Right lobe of liver (tissue), 6 donors: ENCODE measurements at regions not wholly inside any gene's neighbourhood (a gene's known extent, or its start where the extent isn't known, plus 50 kb on each side); places are given as distances from the start of the nearest gene placed in this dataset.

ENCODE experiments used
- ATAC-seq, 4 donors: fragments of 200-7000 bp; cut with Tn5 transposase; one replicate each; pipeline ENCODE4 v1.9.1; 2020; ENCODE audit warnings: mild to moderate bottlenecking in 4 of 4, moderate library complexity in 4 of 4
- DNase-seq, 3 donors: peaks; one replicate each; pipeline ENCODE4 v3.0.0-alpha.2; 2020
- H3K27ac ChIP-seq, 3 donors: fragments of 200-600 bp; one replicate each; pipeline ENCODE4 v1.8.0; 2022
- H3K27me3 ChIP-seq, 2 donors: fragments of 200-600 bp; one replicate each; pipeline ENCODE4 v1.8.0; 2022
- H3K36me3 ChIP-seq, 4 donors: fragments of 200-600 bp; sonication (generic) in 1 of 4; one replicate each; pipeline versions ENCODE4 v1.5.1 to v1.8.0; 2017 to 2022; ENCODE audit warnings: control low read depth in 1 of 4
- H3K4me1 ChIP-seq, 4 donors: fragments of 200-600 bp; sonication (generic) in 1 of 4; one replicate each; pipeline versions ENCODE4 v1.5.1 to v1.8.0; 2017 to 2022; ENCODE audit warnings: control low read depth in 1 of 4
- H3K4me3 ChIP-seq, 3 donors: fragments of 200-600 bp; one replicate each; pipeline ENCODE4 v1.8.0; 2022
- H3K9me3 ChIP-seq, 4 donors: fragments of 200-600 bp; sonication (generic) in 1 of 4; one replicate each; pipeline versions ENCODE4 v1.5.1 to v1.8.0; 2017 to 2022; ENCODE audit warnings: control low read depth in 1 of 4
- POLR2A ChIP-seq: fragments of 450-650 bp; IDR thresholded peaks from one replicate; pipeline ENCODE4 v1.6.1; 2017; ENCODE audit warnings: antibody characterized with exemption, mild to moderate bottlenecking
- WGBS: methylation state at CpG from one replicate; pipeline ENCODE4 v1.1.6; 2018; ENCODE audit warnings: low coverage, low lambda C conversion rate; ENCODE audit not compliant: insufficient coverage; ENCODE audit errors: missing lambda C conversion rate; 5-methylcytosine and 5-hydroxymethylcytosine counted together
- intact Hi-C, 2 donors: fragments of 100-400 bp; cut with DNase I; formaldehyde crosslinking; loops; one replicate each; pipeline versions ENCODE4 v1.11.2 to v1.14.1; 2022
- TF ChIP-seq, protein P1 (sequence below), 4 donors: fragments of 200-600 bp in 3 of 4; fragments of 450-650 bp in 1 of 4; IDR thresholded peaks; one replicate each; pipeline versions ENCODE4 v1.5.1 to v1.8.0; 2016 to 2022; ENCODE audit warnings: antibody characterized with exemption in 4 of 4, mild to moderate bottlenecking in 2 of 4
- donor health status: DM: no; HTN: yes; CAD: no.
- donor health status: DM: no; HTN: no; CAD: no.
- donor health status: DM: no; HTN: no; CAD: no.
- donor health status: DM: no; HTN: yes; CAD: no.
- donor health status: DM: no; HTN: yes; CAD: no.

DNA sequence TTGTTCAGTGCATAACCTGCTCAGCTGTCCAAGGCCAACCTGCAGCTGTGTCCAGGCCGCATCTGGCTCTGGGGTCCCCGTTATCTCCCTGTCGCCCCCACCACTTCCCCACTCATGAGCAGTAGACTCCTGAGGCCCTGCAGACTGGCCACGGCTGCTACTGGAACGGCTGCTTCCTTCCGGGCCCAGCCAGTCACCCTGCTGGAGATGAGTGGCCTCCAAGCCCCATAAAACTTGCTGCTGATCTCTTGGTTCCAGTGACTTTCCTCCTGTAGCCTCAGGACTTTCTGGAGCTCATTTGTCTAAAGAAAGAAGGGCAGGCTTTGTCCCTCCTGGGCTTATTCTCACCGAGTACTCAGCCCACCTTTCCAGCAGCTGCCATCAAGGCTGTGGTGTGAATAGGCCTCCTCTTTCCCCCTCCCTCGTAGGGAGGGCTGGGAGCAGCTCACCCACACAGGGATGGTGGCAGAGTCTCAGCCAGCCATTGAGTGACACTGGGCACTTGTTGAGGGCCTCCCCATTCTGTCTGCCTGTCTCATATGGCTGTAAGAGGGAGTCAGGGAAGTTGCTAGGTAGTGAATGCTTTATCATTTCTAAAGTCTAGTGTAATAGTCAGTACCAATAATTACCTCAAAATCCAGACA, 257.3 kb downstream of the MYCN start:
- no peak overlapping the region for H3K4me3 ChIP-seq
- 80% methylated on average over 2 of the region's 8 CpGs for WGBS
- no peak for TF ChIP-seq POLR2A
- TF ChIP-seq, protein P1, sequence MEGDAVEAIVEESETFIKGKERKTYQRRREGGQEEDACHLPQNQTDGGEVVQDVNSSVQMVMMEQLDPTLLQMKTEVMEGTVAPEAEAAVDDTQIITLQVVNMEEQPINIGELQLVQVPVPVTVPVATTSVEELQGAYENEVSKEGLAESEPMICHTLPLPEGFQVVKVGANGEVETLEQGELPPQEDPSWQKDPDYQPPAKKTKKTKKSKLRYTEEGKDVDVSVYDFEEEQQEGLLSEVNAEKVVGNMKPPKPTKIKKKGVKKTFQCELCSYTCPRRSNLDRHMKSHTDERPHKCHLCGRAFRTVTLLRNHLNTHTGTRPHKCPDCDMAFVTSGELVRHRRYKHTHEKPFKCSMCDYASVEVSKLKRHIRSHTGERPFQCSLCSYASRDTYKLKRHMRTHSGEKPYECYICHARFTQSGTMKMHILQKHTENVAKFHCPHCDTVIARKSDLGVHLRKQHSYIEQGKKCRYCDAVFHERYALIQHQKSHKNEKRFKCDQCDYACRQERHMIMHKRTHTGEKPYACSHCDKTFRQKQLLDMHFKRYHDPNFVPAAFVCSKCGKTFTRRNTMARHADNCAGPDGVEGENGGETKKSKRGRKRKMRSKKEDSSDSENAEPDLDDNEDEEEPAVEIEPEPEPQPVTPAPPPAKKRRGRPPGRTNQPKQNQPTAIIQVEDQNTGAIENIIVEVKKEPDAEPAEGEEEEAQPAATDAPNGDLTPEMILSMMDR (IDR thresholded peaks at IDR 0.05): no peak
- DNase-seq (no peak), ATAC-seq (no peak)
- H3K4me1 ChIP-seq: no peaks in the 10 kb centered on the region
- H3K27ac ChIP-seq: no peak overlapping the region
- no peaks in the 10 kb centered on the region for H3K36me3 ChIP-seq
- H3K27me3 ChIP-seq: no peaks in the 10 kb centered on the region
- intact Hi-C loops: no loop called here
- no peaks in the 10 kb centered on the region for H3K9me3 ChIP-seq

DNA sequence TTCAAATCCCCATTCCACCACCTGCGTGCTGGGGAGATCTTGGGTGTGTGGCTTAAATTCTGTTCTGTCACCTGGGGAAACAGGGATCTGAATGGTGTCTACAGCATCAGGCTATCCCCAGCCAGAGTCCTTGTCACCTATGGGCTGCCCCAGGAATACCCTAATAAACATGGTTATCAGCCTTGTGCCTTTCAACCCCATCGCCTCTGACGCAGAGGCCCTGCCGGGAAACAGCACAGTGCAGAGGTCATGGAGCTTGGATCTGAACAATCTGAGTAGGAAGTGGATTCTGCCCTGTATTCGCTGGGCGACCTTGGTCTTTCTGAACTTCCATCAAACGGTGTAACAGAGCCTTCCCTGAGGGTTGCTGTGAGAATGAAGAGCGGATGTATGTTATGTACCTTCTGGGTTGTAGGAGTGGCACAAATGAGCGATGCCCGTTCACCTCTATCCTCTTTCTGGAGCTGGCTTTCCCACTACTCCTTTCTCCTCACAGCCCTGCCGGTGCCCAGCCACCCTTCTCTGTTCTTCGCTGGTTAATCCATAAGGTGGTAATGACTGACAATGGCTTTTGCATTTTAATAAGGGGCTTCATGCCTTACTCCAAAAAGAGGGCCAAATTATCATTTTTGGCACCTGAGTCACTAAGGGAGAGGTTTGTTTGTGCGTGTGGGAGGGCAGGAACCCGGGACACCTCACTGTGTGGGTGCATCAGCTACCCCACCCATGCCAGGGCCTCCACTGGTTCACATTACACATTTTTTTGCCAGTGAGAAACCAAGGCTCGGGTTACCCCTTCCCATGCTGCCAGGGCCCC, 256.5 kb downstream of the MYCN start:
- TF ChIP-seq, protein P1 (IDR thresholded peaks at IDR 0.05): no peak
- no peak for TF ChIP-seq POLR2A
- Histone ChIP-seq H3K4me3 (no peak overlapping the region), H3K36me3 (no peaks in the 10 kb centered on the region), H3K4me1 (no peaks in the 10 kb centered on the region), H3K27me3 (no peaks in the 10 kb centered on the region), H3K27ac (no peak overlapping the region), H3K9me3 (no peaks in the 10 kb centered on the region)
- 73% methylated on average over 6 of the region's 15 CpGs for WGBS
- peak in 1 of 3 donors; percentile 31 for DNase-seq
- ATAC-seq: peak in 3 of 4 donors; percentile 29 to 67 (median 36)
- intact Hi-C loops: no loop called here

DNA sequence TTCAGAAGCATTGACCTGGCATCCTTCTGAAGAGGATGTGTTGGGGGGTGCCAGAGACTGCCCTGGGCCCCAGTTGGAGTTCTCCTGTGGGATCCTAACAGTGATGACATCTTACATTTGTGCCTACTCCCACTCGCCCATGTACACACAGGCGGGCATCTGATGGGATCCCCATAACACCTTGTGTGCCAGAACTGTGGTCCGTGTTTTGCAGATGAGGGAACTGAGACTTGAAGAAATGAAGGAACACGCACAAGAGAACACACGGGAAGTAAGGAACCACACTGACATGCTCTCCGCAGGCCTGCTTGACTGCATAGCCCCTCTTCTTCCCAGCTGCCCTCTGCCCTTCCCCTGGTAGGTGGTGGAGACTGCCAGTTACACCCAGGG, 255.3 kb downstream of the MYCN start:
- WGBS: 80% methylated on average over 3 of the region's 6 CpGs
- no peak for DNase-seq

DNA sequence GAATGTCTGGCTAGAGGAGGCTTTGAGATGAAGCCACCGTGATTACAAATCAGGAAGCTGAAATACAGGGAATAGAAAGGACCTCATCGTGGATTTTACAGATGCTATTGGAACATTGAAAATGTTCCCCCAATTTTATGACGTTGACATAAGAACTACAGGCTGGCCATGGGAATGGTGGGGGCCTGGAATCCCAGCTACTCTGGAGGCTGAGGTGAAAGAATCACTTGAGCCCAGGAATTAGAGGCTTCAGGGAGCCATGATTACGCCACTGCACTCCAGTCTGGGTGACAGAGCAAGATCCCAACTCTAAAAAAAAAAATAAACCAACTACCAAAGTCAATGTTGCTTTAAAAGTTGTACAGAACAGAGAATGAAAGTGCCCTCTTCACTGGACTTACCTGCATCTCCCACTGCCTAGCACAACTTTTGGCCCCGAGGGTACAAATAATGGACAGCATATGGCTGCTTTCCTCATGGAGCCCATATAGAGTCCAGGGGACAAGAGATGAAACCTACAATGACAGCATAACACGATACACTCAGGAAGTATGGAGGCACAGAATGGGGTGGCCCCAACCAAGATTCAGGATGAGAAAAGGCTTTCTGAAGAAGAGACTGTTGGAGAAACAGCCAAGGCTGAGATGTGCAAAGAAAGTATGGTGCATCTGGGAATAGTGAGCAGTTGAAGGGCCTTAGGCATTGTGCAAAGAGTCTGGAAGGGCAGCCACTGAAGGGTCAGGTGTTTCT, 254.8 kb downstream of the MYCN start:
- intact Hi-C loops: no loop called here
- Histone ChIP-seq H3K9me3 (no peaks in the 10 kb centered on the region), H3K27ac (no peak overlapping the region), H3K36me3 (no peaks in the 10 kb centered on the region), H3K4me1 (no peaks in the 10 kb centered on the region), H3K4me3 (no peak overlapping the region), H3K27me3 (no peaks in the 10 kb centered on the region)
- no peak for ATAC-seq
- no peak for TF ChIP-seq POLR2A
- TF ChIP-seq, protein P1 (IDR thresholded peaks at IDR 0.05): no peak
- DNase-seq: no peak
- 72% methylated on average over 6 of the region's 6 CpGs for whole genome bisulfite sequencing

More for the DNA sequence above, 255.3 kb downstream of the MYCN start:
- intact Hi-C loops: no loop called here
- no peak for ATAC-seq
- H3K4me3 ChIP-seq: no peak overlapping the region
- no peaks in the 10 kb centered on the region for H3K27me3 ChIP-seq
- no peaks in the 10 kb centered on the region for H3K36me3 ChIP-seq
- TF ChIP-seq POLR2A: no peak
- TF ChIP-seq, protein P1 (IDR thresholded peaks at IDR 0.05): no peak
- no peaks in the 10 kb centered on the region for H3K4me1 ChIP-seq
- no peaks in the 10 kb centered on the region for H3K9me3 ChIP-seq
- H3K27ac ChIP-seq: no peak overlapping the region
